GM18507 (cell line): ENCODE measurements at regions not wholly inside any gene's neighbourhood (a gene's known extent, or its start where the extent isn't known, plus 50 kb on each side); places are given as distances from the start of the nearest gene placed in this dataset.

ENCODE experiments used
- DNase-seq: peaks from one replicate; pipeline ENCODE4 v3.0.0; 2011; ENCODE audit warnings: low read depth; ENCODE audit not compliant: insufficient read length; ENCODE audit errors: extremely low spot score
- FAIRE-seq: peaks from 2 replicates; lab custom pipeline; 2011; peaks lifted over from hg19 to GRCh38; lab: Jason Lieb, UNC

DNA sequence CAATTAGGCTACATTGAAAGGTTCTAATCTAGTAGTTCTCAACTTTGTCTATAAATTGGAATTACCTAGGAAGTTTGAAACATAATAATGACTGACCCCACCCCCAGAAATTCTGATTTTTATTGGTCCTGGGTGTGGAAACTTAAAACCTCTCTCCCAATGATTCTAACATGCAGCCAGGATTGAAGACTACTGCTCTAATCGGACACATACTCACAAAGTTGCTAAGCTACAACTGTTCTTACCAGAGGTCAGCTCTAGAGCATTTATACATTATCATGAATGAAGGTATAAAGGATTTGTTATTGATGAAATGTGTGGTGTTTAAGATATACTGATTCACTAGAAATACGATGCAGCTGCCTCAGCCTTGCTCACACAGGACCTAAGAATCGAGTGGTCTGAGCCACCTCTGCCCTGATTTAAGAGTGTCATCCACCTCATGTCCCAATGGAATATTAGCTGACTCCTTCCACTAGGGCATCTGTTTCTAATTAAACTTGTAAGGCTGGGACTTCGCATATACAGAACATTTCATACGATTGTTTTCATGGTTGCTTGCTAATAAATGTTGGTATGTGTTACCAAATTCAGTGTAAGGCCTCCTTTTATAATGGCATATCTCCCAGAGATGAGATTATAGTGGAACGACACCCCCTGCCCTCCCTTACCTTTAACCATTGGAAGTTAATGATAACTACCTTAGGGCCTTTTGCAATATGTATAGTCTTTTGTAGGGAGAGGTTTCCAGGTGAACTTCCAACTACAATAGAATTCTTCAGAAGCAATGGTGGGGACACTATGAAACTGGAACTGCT lies 410.8 kb upstream of the PDE3A start:
- DNase-seq (no peak), FAIRE-seq (no peak)

DNA sequence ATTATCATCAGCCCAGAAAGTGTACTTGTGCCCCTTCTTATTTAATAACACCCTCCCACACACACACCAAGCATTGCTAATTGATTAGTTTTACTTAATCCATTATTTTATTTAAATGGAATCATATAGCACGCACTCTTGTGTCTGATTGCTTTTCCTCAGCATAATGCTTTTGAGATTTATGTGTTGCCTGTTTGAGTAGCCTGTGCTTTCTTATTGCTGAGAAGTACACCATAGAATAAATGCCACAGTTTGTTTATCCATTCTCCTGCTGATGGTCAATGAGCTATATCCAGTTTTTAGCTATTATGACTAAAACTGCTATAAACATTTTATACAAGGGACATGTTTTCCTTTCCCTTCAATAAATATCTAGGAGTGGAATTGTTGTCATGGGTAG lies 409.9 kb upstream of the PDE3A start:
- FAIRE-seq = no peak
- DNase-seq = no peak

DNA sequence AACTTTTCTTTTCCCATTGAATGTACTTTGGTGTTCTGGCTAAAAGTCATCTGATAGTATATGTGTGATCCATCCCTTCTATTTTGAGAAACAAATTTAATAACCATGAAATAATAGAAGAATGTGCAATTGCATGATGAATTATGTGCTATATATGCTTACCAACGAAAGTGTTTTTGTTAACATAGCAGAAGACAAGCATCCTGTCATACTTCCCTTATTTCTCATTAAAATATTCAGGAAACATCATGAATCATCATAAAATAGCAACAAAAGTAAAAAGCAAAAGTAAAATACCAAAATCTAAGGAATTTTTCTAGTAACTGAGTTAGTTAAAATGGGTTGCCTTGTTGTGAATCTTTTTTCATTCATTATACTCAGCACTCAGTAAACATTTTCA lies 409.0 kb upstream of the PDE3A start:
- DNase-seq (no peak), FAIRE-seq (no peak)

DNA sequence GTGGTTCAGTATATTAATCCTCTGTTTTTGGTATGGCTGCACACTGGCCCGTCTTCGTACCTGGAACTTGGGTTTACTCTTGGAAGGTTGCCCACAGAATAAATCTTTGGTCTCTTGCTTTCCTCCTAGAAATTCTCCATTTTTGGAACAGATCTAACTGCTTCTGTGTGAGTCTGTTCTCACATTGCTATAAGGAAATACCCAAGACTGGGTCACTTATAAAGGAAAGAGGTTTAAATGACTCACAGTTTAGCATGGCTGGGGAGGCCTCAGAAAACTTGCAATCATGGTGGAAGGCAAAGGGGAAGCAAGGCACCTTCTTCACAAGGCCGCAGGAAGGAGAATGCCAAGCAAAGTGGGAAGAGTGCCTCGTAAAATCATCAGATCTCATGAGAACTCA lies 407.8 kb upstream of the PDE3A start:
- FAIRE-seq = no peak
- no peak for DNase-seq

DNA sequence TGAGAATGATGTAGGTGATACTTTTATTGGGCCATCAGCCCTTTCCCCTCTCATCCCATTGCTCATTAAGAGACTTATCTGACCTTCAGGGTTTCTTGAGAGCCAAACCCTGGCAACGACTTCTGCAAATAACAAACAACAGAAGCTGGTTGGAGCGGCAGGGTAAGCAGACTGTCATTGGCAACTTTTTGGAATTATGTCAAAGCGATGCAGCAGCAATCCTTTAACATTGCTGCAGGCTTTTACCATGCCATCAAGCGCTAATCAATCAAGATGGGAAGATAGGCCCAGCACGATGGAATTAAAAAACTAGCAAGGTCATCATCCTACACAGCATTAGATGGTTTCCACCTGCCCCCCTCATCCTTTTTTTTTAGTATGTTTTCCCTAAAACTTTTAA lies 406.1 kb upstream of the PDE3A start:
- DNase-seq = no peak
- FAIRE-seq = no peak

DNA sequence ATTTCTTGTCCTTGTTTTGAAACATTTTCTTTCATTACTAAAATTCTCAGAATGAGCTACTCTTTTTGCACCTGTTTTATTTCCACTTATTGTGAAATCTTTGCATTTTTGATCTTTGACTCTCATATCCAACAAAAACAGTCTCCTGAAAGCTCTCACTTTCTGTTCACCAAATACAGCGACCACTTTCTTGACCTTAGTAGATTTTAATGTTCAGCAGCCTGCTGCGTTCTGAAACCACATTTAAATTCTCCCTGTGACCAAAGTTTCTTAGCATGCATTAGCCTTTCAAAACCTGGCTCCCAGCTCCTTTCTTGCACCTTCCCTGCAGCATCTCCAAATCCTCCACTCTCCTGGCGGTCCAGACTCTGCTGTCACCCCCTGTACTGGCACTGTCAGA lies 404.4 kb upstream of the PDE3A start:
- FAIRE-seq (no peak), DNase-seq (no peak)

DNA sequence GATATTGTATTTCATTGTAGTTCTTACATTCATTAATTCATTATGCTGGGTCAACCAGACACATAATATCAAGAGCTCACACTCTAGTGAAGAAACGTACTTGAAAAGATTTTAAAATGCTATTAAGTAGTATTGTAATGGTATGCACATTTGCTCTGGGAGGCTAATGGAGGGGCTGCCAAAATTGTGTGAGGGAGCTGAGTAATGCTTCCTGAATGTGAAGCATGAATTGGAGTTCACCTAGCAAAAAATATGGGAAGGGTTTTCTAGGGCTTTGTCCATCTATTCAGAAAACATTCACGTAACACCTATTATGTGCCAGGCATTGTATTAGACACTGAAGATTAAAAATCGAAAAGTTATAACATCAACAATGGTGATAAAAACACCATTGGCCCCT lies 403.8 kb upstream of the PDE3A start:
- FAIRE-seq = no peak
- no peak for DNase-seq

DNA sequence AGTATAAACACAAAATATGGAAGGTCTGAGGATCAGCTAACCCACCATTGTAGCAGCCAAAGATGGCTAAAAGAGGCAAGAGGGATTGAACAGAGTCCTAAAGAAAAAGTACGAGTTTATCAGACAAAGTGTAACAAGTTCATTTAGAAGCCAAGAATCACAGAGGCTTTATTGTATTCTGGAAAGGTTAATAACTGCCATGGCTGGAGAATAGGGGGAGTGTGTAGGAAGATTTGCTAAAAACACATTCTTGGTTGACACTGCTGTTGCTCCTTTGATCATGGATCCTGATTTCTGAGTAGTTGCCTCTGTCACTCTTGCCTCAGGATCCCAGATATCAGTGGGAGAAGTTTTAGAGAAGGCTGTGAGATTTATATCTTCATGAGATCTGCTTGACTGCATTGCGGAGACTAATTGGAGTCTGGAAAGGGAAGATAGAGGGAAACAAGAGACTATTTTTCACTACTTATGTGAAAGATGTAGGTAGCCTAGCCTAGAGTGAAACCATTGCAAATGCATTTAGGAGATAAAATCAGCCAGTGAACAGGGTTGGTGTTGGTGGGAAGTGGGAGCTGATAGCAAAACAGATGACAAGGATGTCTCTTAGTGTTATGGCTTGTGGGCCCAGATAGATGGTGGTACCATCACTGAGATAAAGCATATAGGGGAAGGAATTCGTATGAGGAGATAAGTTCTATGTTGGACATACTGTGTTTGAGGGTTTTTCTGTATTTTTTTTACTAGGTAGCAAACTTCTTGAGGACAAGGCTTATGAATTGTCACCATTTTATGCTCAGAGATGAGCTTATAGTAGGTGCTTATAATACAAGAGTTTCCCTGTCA lies 402.9 kb upstream of the PDE3A start:
- FAIRE-seq (no peak), DNase-seq (no peak)

DNA sequence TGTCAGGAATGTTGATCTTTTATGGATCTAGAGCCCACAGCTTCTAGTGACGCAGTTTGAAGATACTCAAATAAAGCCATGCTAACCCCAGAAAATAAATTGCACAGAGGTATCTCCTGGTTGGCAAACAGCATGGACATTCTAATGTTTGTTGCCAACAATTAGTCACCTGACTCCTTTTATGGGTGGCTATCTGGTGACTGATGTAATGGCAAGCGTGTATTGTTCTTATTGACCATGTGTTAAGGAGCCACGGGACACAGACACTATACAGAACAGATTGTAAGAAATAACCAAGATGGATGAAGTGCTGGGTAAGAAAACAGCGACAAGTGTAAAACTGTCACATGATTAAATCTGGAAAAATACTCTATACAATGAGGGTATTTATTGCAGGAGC lies 401.3 kb upstream of the PDE3A start:
- DNase-seq (no peak), FAIRE-seq (no peak)

DNA sequence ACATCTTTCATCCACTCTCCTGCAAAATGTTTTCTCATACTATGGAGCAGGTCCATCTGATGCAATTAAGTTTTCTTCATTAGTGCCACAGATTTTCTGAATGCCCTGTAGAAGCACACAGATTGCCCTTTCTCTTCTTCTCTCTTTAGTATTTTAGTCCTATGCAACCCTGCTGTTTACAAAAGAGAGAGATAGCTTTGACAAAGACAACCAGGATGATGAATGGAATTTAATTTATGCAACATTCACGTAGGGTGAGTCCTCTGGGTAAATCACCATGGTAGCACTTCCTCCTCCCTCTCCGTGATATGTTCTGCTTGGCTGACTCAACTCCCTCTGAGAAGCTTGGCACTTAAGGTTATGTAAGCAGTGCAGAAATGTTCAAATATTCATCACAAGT lies 400.9 kb upstream of the PDE3A start:
- FAIRE-seq (no peak), DNase-seq (no peak)

DNA sequence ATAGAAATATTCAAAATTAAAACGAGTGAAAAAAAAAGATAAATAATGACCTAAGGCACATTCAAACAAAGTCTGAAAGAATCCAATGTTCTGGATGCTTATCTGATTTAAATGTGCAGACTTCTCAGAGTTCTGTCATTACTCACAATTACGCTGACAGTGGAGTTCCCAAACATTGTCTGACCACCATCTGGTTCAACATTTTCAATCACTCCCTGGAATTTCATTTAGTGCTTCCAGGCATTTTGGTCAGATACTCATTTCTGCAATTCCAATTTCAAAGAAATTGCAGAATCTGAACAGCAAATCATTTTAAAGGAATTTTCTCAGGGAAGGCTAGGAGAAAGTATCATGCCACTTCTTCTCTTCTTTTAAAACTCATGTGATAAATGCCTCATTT lies 398.2 kb upstream of the PDE3A start:
- no peak for DNase-seq
- FAIRE-seq = no peak

DNA sequence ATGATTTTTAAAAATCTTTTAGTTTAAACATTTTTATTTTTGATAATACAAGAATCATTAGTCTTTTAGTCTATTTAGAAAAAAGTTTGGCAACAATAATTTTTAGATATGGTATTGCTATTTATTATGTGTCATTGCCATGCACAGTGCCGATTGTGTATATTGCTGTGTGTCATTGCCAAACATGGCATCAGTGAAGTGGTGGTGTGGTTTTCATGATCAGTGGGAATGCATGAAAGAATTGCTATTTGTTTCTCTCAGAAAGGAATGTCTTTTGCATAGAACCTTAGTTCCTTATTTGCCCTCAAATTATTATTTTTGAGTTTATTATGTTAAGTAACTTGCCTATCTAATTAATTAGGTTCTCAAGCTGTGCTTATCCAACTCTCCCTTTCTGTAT lies 397.5 kb upstream of the PDE3A start:
- DNase-seq (no peak), FAIRE-seq (no peak)

DNA sequence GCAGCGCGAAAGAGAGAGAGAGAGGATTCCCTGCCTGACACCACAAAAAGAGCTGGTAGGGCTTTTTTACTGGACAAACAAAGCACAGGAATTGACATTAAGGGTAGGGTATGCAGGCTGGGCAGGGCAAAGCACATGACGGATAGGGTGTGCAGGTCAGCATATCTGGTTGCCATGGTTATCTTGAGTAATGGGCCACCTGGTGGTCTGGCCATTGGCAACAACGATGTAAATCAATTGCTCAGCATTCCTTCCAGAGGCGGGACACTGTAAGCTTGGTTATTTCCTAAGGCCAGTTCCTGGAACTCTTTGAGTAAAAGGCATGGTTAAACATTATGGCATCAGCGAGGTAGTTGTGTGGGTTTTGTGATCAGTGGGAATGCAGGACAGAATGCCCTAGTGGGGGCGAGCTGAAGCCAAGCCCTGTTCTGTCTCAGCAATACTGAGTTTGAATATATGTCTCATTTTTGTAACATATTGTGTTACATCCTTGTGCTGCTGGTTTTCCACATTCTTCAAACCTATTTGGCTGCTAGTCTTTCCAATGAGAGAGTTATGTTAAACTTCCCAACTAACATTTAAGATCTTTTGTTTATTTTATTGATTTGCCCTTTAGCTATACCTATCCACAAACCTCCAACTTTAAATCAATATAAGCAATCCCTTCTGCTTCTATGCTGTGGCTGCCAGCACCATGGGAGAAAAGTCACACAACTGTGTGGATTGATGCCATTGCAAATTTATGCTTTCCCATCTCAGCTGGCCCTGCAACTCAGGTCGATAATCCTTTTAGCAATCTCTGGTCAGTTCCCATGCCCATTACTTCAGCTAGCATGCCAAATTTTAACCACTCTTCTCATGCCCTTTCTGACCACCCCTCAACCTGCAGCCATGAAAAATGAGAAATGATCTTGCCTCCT lies 396.7 kb upstream of the PDE3A start:
- FAIRE-seq (no peak), DNase-seq (no peak)

DNA sequence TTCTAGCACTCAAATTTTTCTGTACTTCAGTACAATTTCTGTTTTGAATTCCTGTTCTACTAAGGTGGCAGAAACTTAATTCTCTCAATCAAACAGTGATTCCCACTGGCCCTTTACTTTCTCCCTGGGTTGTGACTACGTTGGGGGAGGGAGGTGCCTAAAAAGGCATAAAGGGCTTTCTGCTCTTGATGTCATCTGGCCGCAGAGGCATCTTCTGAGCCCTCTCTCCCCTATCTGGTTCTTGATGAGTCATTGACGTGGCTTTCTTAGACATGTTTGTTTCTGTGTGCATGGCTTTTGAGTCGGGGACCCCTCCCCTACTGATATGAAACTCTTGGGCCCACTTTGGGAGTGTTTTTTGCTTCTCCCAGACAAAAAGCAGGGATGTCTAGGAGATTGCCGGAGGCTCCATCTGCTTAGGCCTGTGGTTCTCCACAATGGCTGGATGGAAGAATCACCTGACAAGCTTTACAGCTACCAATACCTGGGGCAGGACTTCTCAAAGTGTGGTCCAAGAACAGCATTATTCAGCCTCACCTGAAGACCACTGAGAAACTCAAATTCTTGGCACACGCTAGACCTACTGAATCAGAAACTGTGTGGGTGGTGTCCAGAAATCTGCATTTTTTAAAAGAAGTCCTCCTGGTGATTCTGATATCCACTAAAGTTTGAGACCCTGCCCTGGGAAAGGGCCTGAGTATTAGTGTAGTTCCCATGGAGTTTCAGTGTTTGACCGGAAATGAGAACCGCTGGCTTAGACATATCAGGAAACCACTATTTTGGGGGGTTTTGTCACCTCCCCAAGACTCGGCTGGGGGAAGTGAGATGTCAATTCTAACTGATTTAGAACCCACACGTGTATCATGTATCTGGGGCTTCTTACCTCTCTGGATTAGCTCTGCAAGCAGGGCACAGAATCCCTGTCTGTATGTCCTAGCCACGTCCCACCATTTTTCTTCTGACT lies 395.7 kb upstream of the PDE3A start:
- DNase-seq (no peak), FAIRE-seq (no peak)

DNA sequence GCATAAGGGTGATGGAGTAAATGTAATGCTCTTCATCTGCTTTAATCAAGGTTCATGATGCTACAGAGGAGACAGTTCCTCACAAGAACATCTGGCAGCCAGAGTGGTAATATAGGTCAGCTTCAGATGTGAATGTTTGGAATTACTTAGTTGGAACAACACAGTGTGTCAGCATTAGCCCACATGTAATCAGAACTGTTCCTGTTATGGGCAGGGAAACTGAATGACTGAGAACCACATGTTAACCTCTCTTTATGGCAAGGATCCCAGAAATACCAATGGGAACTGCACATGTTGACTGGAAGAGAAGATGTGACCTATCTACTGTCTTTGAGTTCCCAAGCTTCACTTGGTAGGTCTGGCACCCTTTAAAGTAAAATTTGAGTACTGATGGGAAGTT lies 390.1 kb upstream of the PDE3A start:
- DNase-seq (no peak), FAIRE-seq (no peak)

DNA sequence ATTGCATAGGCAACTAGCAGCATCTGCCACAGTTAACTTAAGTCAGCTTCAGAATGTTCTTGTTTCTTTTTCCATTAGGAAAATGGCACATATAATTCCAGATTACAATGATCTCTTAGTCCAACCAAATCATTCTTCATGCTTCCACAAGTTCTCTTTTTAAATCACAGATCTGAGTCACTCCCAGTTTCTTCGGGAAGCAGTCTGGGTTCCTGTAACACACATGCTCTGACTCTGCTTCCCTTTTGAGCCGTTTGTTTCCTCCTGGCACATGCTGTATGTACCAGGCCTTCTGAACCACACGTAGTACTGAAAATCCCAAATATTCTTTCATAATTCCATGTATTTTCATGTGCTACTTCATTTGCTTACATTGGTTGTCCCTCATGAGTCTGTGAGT lies 388.8 kb upstream of the PDE3A start:
- FAIRE-seq (no peak), DNase-seq (no peak)

DNA sequence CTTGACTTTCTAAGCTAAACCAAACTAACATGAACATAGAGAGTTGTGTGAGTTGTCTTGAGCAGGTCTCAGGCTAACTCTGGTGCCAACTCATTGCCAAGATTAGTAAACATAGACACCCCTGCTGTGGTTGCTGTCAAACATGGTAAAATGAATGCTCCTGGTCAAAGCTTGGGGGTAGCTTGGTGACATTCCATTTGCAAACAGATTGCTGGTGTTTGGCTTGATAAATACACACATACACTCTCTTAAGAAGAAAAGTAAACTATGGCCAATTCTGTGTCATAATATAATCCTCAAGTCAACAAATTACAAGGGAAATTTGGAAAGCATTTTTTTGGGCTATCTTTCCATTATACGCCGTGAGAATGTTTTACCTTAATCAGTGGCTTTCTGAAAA lies 386.4 kb upstream of the PDE3A start:
- DNase-seq (no peak), FAIRE-seq (no peak)

DNA sequence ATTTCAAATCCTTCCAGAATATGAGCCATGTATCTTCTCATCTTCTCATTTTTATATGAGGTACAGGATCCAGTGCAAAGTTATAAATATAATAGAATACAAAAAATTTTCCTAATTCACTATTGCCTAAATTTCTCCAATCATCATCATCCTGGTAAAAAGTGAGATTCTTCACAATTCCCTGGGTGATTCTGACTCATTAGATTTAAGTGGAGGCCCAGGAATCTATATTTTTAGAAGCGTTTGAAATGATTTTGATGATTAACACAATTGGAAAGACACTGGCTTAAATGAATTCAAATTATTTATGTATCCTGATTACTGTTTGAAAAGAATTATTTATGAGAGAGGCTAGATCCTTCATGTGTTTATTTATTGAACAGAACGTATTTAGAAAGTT lies 380.3 kb upstream of the PDE3A start:
- DNase-seq (no peak), FAIRE-seq (no peak)

DNA sequence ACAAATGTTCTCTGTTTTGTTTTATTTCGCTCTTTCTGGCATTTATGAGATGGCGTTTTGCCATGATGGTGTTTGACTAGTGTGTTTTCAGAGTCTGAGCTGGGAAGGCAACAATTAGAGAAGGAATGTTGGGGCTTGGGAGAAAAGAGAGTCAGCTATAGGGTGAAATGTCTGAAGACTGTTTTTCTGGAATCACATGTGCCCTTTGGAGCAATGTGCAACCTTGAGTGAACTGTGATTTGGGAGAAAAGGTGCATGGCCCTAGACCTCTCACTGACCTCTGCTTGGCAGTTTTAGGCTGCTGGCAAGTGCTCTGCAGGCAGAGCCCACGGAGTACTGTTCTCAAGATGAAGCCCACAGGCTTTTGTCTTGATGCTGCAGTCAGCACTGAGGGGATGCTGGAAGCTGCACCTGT lies 379.9 kb upstream of the PDE3A start:
- DNase-seq = no peak

More for the DNA sequence above, 379.9 kb upstream of the PDE3A start:
- no peak for FAIRE-seq
